ENCODE measurements at regions not wholly inside any gene's neighbourhood (a gene's known extent, or its start where the extent isn't known, plus 50 kb on each side); places are given as distances from the start of the nearest gene placed in this dataset.

DNA sequence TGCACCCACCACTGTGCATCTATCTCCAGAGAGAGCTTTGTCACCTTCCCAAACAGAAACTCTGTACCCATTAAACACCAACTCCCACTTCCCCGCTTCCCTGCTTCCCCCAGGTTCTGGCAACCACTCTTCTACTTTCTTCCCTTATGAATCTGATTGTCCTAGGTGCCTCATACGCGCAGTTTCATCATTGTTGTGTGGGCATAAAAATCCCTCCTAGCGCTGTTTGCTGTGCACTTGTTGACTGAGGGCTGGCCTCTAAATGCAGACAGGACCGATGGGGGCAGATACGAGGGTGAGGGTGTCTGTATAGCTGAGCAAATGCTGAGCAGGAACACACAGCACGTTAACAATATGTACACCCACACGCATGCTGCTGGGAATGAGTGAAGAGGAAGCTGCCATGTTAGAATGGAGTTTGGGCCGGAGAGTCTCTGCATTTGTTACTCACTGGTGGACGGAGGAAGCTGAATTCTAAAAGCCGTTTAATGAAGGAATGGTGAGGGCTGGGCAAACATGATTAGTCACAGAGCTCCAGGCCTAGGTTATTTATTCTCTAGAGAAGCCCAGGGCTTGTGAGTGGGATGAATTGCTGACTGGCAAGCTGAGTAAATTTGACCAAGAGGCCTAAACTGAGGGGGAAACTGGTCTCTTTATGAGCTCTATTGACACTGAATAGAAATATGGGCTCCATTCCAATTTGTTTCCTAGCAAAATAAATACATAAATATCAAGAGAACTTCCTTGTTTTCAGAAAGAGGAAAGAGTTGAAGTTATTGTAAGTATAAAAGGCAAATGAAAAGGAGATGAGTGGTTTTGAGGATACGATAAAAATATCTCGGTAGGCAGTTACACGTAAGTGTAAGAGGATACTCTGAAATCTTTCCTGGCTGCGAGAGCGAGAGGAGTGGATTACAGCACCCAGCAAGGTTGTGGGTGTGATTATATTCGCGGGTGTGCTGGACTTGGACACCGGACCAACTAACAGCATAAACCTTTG lies 95.9 kb upstream of the RPS6KA3 start:
- H3K79me2 ChIP-seq (ENCODE audit: low read length), result no peaks in the 10 kb centered on the region
- ChIA-PET CTCF (interaction anchor here (0.6 to 1.1 kb wide), 2 partner anchors 95 to 1191 kb away, joined by 4 to 10 read pairs; no protein-coding TSS in a partner anchor), POLR2A (ENCODE audit: unreplicated experiment) (interaction anchor here (0.6 to 1.8 kb wide), 3 partner anchors 10 to 16 kb away, joined by 3 to 13 read pairs (median 4); no protein-coding TSS in a partner anchor)
- DNase-seq (peak; percentile 89), ATAC-seq (peak; percentile 92)
- H3K9ac ChIP-seq (ENCODE audit: low read length), result peak overlapping the region; percentile 70
- H3K27me3 ChIP-seq (ENCODE audit: low read length), result no peaks in the 10 kb centered on the region
- intact Hi-C loops (cut with micrococcal nuclease), result loop anchor here (1.0 to 5.0 kb wide), 6 partner anchors 42 to 155 kb away; no protein-coding TSS in a partner anchor
- BruUV-seq (replicated peaks), result TSS peak; percentile 94
- H3K27ac ChIP-seq (ENCODE audit: low read length), result peak overlapping the region; percentile 97
- no peaks in the 10 kb centered on the region for H3K9me2 ChIP-seq (replicated peaks; ENCODE audit: low read length)
- no peaks in the 10 kb centered on the region for H4K20me1 ChIP-seq (ENCODE audit: low read length)
- peak overlapping the region; percentile 85 for H3K4me2 ChIP-seq (ENCODE audit: low read length)
- H3K4me1 ChIP-seq (ENCODE audit: insufficient read depth, low read length), result peaks cover 26% of the 10 kb centered on the region
- peak overlapping the region; percentile 86 for H2AFZ ChIP-seq (ENCODE audit: low read length)
- peak overlapping the region; percentile 58 for H3K4me3 ChIP-seq (ENCODE audit: low read length)
- no peak for TF ChIP-seq EZH2phosphoT487 (IDR thresholded peaks at IDR 0.05; ENCODE audit: borderline replicate concordance, low read length)
- TF ChIP-seq EZH2 (IDR thresholded peaks at IDR 0.05; ENCODE audit: low read length, unreplicated experiment), result no peak
- TF ChIP-seq, protein P1, sequence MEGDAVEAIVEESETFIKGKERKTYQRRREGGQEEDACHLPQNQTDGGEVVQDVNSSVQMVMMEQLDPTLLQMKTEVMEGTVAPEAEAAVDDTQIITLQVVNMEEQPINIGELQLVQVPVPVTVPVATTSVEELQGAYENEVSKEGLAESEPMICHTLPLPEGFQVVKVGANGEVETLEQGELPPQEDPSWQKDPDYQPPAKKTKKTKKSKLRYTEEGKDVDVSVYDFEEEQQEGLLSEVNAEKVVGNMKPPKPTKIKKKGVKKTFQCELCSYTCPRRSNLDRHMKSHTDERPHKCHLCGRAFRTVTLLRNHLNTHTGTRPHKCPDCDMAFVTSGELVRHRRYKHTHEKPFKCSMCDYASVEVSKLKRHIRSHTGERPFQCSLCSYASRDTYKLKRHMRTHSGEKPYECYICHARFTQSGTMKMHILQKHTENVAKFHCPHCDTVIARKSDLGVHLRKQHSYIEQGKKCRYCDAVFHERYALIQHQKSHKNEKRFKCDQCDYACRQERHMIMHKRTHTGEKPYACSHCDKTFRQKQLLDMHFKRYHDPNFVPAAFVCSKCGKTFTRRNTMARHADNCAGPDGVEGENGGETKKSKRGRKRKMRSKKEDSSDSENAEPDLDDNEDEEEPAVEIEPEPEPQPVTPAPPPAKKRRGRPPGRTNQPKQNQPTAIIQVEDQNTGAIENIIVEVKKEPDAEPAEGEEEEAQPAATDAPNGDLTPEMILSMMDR (conservative IDR thresholded peaks at IDR 0.05; ENCODE audit: low read depth, low read length), result no peak
- H3K36me3 ChIP-seq (ENCODE audit: low read depth, low read length), result no peaks in the 10 kb centered on the region
- peaks cover 9% of the 10 kb centered on the region for H3F3A ChIP-seq (ENCODE audit: low read length, unreplicated experiment)
- no peaks in the 10 kb centered on the region for H3K9me3 ChIP-seq (ENCODE audit: low read length)

DNA sequence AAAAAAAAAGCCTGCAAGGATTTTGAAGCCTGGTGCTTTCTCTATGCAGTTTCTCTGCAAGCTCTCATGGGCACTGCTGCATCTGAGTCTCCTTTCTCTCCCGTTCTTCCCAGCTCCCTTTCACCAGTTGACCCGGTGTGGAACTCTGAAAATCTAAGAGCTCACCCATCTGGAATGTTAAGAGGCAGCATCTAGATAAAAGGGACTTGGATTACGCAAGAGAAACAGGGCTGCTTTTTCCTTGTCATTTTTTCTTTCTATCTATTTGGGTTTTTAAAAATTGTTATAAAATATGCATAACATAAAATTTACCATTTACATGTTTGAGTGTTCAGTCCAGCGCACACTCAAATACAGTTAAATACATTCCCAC lies 95.2 kb upstream of the RPS6KA3 start:
- peak overlapping the region; percentile 34; the same call in 1 of the 2 replicates for H3K4me3 ChIP-seq (ENCODE audit: low read length)
- H3K4me2 ChIP-seq (ENCODE audit: low read length), result peak overlapping the region; percentile 85
- no peaks in the 10 kb centered on the region for H3K36me3 ChIP-seq (ENCODE audit: low read depth, low read length)
- DNase-seq (peak; percentile 63), ATAC-seq (no peak)
- H3K9me3 ChIP-seq (ENCODE audit: low read length), result no peaks in the 10 kb centered on the region
- peak overlapping the region; percentile 70 for H3K9ac ChIP-seq (ENCODE audit: low read length)
- H3K27ac ChIP-seq (ENCODE audit: low read length), result peak overlapping the region; percentile 97
- BruUV-seq (replicated peaks), result no TSS peak
- peak overlapping the region; percentile 86; the same call in 1 of the 2 replicates for H2AFZ ChIP-seq (ENCODE audit: low read length)
- H3K27me3 ChIP-seq (ENCODE audit: low read length), result no peaks in the 10 kb centered on the region
- intact Hi-C loops (cut with micrococcal nuclease), result loop anchor here (2.0 to 5.0 kb wide), 5 partner anchors 41 to 155 kb away; no protein-coding TSS in a partner anchor
- no peaks in the 10 kb centered on the region for H3K79me2 ChIP-seq (ENCODE audit: low read length)
- H3K9me2 ChIP-seq (replicated peaks; ENCODE audit: low read length), result no peaks in the 10 kb centered on the region
- POLR2A ChIA-PET (ENCODE audit: unreplicated experiment), result interaction anchor here (1.8 kb wide), 1 partner anchor 11 kb away, joined by 13 read pairs; no protein-coding TSS in a partner anchor
- TF ChIP-seq EZH2phosphoT487 (IDR thresholded peaks at IDR 0.05; ENCODE audit: borderline replicate concordance, low read length) (no peak), EZH2 (IDR thresholded peaks at IDR 0.05; ENCODE audit: low read length, unreplicated experiment) (no peak)
- TF ChIP-seq, protein P1 (conservative IDR thresholded peaks at IDR 0.05; ENCODE audit: low read depth, low read length), result no peak
- H3F3A ChIP-seq (ENCODE audit: low read length, unreplicated experiment), result peaks cover 9% of the 10 kb centered on the region
- peaks cover 26% of the 10 kb centered on the region for H3K4me1 ChIP-seq (ENCODE audit: insufficient read depth, low read length)
- CTCF ChIA-PET, result interaction anchor here (0.6 to 1.1 kb wide), 2 partner anchors 94 to 1192 kb away, joined by 4 to 10 read pairs; no protein-coding TSS in a partner anchor
- H4K20me1 ChIP-seq (ENCODE audit: low read length), result no peaks in the 10 kb centered on the region

All from PC-3 (cell line).